HEK293 (cell line): ENCODE measurements at regions not wholly inside any gene's neighbourhood (a gene's known extent, or its start where the extent isn't known, plus 50 kb on each side); places are given as distances from the start of the nearest gene placed in this dataset.

Experiments used
- CTCF ChIA-PET: fragments of 350-600 bp; formaldehyde crosslinking; extraction: SDS; loops from one replicate; lab custom pipeline; 2021; ENCODE audit warnings: antibody characterized with exemption; lab: Yijun Ruan, JAX
- POLR2A ChIA-PET: fragments of 300-600 bp; formaldehyde crosslinking; extraction: SDS; loops from one replicate; lab custom pipeline; 2020; ENCODE audit warnings: antibody characterized with exemption, inconsistent platforms; lab: Yijun Ruan, JAX
- H3K27ac ChIP-seq: fragments of 200-500 bp; sonication (Bioruptor generic); 2 replicates; pipeline ENCODE4 v1.5.1; 2014; ENCODE audit warnings: low read depth, low read length, control low read depth, inconsistent platforms; ENCODE audit errors: extremely low read depth
- H3K36me3 ChIP-seq, 2 experiments: fragments of 200-500 bp in 1 of 2; sonication (Bioruptor generic) in 1 of 2; 1 replicate in 1 of 2; 2 replicates in 1 of 2; pipeline ENCODE4 v1.5.1; 2014 to 2017; ENCODE audit warnings: inconsistent platforms in 2 of 2, low read length in 2 of 2; ENCODE audit not compliant: control insufficient read depth in 2 of 2, insufficient read depth in 1 of 2
- H3K4me1 ChIP-seq: fragments of 200-500 bp; sonication (Bioruptor generic); 2 replicates; pipeline ENCODE4 v1.5.1; 2014; ENCODE audit warnings: mild to moderate bottlenecking, low read length, inconsistent platforms; ENCODE audit not compliant: control insufficient read depth, insufficient read depth
- H3K4me3 ChIP-seq: 2 replicates; pipeline ENCODE4 v1.5.1; 2011; ENCODE audit warnings: low read depth, mild to moderate bottlenecking, control low read depth, low read length, moderate library complexity
- H3K9me3 ChIP-seq: fragments of 200-500 bp; sonication (Bioruptor generic); 2 replicates; pipeline ENCODE4 v1.5.1; 2014; ENCODE audit warnings: low read depth, low read length, inconsistent platforms; ENCODE audit not compliant: control insufficient read depth, insufficient read depth
- GFI1B ChIP-seq: fragments of 450-650 bp; formaldehyde crosslinking; IDR thresholded peaks from 2 replicates; pipeline ENCODE4 v1.5.1; 2016; ENCODE audit warnings: missing biosample characterization, missing genetic modification characterization
- MZF1 ChIP-seq: fragments of 450-650 bp; formaldehyde crosslinking; IDR thresholded peaks from 2 replicates; pipeline ENCODE4 v1.5.1; 2017; ENCODE audit warnings: missing biosample characterization, missing genetic modification characterization, borderline replicate concordance
- REPIN1 ChIP-seq: fragments of 450-650 bp; formaldehyde crosslinking; IDR thresholded peaks from 2 replicates; pipeline ENCODE4 v1.5.1; 2017; ENCODE audit warnings: missing biosample characterization, missing genetic modification characterization, low read depth
- SCRT2 ChIP-seq: fragments of 450-650 bp; formaldehyde crosslinking; IDR thresholded peaks from 2 replicates; pipeline ENCODE4 v1.5.1; 2016; ENCODE audit warnings: missing biosample characterization, missing genetic modification characterization
- SP3 ChIP-seq: fragments of 450-650 bp; formaldehyde crosslinking; IDR thresholded peaks from 2 replicates; pipeline ENCODE4 v1.5.1; 2016; ENCODE audit warnings: missing biosample characterization, missing genetic modification characterization
- ZBTB20 ChIP-seq: fragments of 450-650 bp; formaldehyde crosslinking; IDR thresholded peaks from 2 replicates; pipeline ENCODE4 v1.5.1; 2016; ENCODE audit warnings: missing biosample characterization, missing genetic modification characterization
- ZNF121 ChIP-seq: fragments of 450-650 bp; formaldehyde crosslinking; IDR thresholded peaks from 2 replicates; pipeline ENCODE4 v1.5.1; 2016; ENCODE audit warnings: missing biosample characterization, missing genetic modification characterization
- ZNF138 ChIP-seq: fragments of 450-650 bp; formaldehyde crosslinking; IDR thresholded peaks from 2 replicates; pipeline ENCODE4 v1.5.1; 2016; ENCODE audit warnings: missing biosample characterization, missing genetic modification characterization, borderline replicate concordance
- ZNF214 ChIP-seq: fragments of 450-650 bp; formaldehyde crosslinking; IDR thresholded peaks from 2 replicates; pipeline ENCODE4 v1.5.1; 2017; ENCODE audit warnings: missing biosample characterization, mild to moderate bottlenecking, missing genetic modification characterization, borderline replicate concordance
- ZNF24 ChIP-seq: fragments of 450-650 bp; formaldehyde crosslinking; IDR thresholded peaks from 2 replicates; pipeline ENCODE4 v1.5.1; 2016; ENCODE audit warnings: missing biosample characterization, missing genetic modification characterization
- ZNF366 ChIP-seq: fragments of 450-650 bp; formaldehyde crosslinking; conservative IDR thresholded peaks from 2 replicates; pipeline ENCODE4 v1.5.1; 2016; ENCODE audit warnings: missing biosample characterization, missing genetic modification characterization
- ZNF521 ChIP-seq: fragments of 450-650 bp; formaldehyde crosslinking; IDR thresholded peaks from 2 replicates; pipeline ENCODE4 v1.5.1; 2017; ENCODE audit warnings: missing biosample characterization, mild to moderate bottlenecking, missing genetic modification characterization
- ZNF529 ChIP-seq: fragments of 450-650 bp; formaldehyde crosslinking; IDR thresholded peaks from 2 replicates; pipeline ENCODE4 v1.5.1; 2017; ENCODE audit warnings: missing genetic modification characterization, missing biosample characterization; ENCODE audit not compliant: insufficient replicate concordance
- ZNF561 ChIP-seq: fragments of 450-650 bp; IDR thresholded peaks from 2 replicates; pipeline ENCODE4 v1.5.1; 2018; ENCODE audit warnings: missing biosample characterization, missing genetic modification characterization, borderline replicate concordance
- ZNF596 ChIP-seq: fragments of 450-650 bp; IDR thresholded peaks from 2 replicates; pipeline ENCODE4 v1.5.0; 2018; ENCODE audit warnings: missing biosample characterization, mild to moderate bottlenecking, missing genetic modification characterization, moderate library complexity
- ZNF777 ChIP-seq: fragments of 450-650 bp; formaldehyde crosslinking; IDR thresholded peaks from 2 replicates; pipeline ENCODE4 v1.5.1; 2017; ENCODE audit warnings: missing biosample characterization, missing genetic modification characterization, borderline replicate concordance
- ZNF791 ChIP-seq: fragments of 450-650 bp; formaldehyde crosslinking; IDR thresholded peaks from 2 replicates; pipeline ENCODE4 v1.5.1; 2016; ENCODE audit warnings: missing biosample characterization, missing genetic modification characterization
- TF ChIP-seq, protein P1 (sequence below): fragments of 450-650 bp; formaldehyde crosslinking; conservative IDR thresholded peaks from 2 replicates; pipeline ENCODE4 v1.5.1; 2016; ENCODE audit warnings: low read depth, missing biosample characterization, missing genetic modification characterization
- TF ChIP-seq, protein P2 (sequence below): fragments of 450-650 bp; formaldehyde crosslinking; IDR thresholded peaks from 2 replicates; pipeline ENCODE4 v1.5.1; 2016; ENCODE audit warnings: missing biosample characterization, missing genetic modification characterization
- TF ChIP-seq, protein P3 (sequence below): fragments of 450-650 bp; formaldehyde crosslinking; IDR thresholded peaks from 2 replicates; pipeline ENCODE4 v1.5.1; 2017; ENCODE audit warnings: missing biosample characterization, missing genetic modification characterization
- TF ChIP-seq, protein P4 (sequence below): fragments of 450-650 bp; formaldehyde crosslinking; IDR thresholded peaks from 2 replicates; pipeline ENCODE4 v1.5.1; 2017; ENCODE audit warnings: missing biosample characterization, missing genetic modification characterization
- TF ChIP-seq, protein P5 (sequence below): fragments of 450-650 bp; formaldehyde crosslinking; IDR thresholded peaks from 2 replicates; pipeline ENCODE4 v1.5.1; 2016; ENCODE audit warnings: missing biosample characterization, missing genetic modification characterization
- TF ChIP-seq, protein P6 (sequence below): fragments of 450-650 bp; formaldehyde crosslinking; IDR thresholded peaks from 2 replicates; pipeline ENCODE4 v1.5.1; 2016; ENCODE audit warnings: missing biosample characterization, missing genetic modification characterization

DNA sequence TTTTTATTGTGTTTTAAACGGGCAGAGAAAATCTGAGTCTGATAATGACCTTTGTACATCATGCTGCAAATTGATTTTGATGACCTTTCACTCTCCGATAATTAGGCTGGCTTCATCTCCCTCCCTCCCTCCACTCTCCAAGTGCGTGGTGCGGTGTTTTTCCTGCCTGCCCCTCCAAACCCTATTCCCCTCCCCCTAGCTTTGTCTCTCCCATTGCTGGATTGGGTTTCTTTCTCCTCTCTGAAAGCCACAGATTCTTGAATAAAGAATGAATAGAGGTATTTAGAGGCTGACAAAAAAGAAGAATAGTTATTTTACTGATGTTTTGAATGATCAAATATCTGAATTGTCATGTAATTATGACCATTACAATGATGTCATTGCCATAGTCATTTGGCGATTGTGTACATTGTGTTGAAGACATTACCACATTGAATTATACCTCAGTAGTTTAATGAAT lies 571.1 kb upstream of the ZNF608 start (continued):
- TF ChIP-seq ZNF529 (tag by site-specific recombination) = no peak
- TF ChIP-seq SP3 (tag by site-specific recombination) = peak; percentile 18; the same call in 1 of the 2 replicates
- TF ChIP-seq ZNF596 (tag by site-specific recombination) = peak; percentile 4; the same call in 1 of the 2 replicates
- TF ChIP-seq, protein P1, sequence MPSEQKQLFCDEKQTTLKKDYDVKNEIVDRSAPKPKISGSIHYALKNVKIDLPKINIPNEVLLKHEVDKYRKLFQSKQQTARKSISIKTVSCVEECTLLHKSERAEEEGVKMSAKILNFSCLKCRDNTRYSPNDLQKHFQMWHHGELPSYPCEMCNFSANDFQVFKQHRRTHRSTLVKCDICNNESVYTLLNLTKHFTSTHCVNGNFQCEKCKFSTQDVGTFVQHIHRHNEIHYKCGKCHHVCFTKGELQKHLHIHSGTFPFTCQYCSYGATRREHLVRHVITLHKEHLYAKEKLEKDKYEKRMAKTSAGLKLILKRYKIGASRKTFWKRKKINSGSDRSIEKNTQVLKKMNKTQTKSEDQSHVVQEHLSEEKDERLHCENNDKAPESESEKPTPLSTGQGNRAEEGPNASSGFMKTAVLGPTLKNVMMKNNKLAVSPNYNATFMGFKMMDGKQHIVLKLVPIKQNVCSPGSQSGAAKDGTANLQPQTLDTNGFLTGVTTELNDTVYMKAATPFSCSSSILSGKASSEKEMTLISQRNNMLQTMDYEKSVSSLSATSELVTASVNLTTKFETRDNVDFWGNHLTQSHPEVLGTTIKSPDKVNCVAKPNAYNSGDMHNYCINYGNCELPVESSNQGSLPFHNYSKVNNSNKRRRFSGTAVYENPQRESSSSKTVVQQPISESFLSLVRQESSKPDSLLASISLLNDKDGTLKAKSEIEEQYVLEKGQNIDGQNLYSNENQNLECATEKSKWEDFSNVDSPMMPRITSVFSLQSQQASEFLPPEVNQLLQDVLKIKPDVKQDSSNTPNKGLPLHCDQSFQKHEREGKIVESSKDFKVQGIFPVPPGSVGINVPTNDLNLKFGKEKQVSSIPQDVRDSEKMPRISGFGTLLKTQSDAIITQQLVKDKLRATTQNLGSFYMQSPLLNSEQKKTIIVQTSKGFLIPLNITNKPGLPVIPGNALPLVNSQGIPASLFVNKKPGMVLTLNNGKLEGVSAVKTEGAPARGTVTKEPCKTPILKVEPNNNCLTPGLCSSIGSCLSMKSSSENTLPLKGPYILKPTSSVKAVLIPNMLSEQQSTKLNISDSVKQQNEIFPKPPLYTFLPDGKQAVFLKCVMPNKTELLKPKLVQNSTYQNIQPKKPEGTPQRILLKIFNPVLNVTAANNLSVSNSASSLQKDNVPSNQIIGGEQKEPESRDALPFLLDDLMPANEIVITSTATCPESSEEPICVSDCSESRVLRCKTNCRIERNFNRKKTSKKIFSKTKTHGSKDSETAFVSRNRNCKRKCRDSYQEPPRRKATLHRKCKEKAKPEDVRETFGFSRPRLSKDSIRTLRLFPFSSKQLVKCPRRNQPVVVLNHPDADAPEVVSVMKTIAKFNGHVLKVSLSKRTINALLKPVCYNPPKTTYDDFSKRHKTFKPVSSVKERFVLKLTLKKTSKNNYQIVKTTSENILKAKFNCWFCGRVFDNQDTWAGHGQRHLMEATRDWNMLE (tag by site-specific recombination) = no peak
- TF ChIP-seq, protein P2, sequence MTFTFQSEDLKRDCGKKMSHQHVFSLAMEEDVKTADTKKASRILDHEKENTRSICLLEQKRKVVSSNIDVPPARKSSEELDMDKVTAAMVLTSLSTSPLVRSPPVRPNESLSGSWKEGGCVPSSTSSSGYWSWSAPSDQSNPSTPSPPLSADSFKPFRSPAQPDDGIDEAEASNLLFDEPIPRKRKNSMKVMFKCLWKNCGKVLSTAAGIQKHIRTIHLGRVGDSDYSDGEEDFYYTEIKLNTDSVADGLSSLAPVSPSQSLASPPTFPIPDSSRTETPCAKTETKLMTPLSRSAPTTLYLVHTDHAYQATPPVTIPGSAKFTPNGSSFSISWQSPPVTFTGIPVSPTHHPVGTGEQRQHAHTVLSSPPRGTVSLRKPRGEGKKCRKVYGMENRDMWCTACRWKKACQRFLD (tag by site-specific recombination) = no peak

DNA sequence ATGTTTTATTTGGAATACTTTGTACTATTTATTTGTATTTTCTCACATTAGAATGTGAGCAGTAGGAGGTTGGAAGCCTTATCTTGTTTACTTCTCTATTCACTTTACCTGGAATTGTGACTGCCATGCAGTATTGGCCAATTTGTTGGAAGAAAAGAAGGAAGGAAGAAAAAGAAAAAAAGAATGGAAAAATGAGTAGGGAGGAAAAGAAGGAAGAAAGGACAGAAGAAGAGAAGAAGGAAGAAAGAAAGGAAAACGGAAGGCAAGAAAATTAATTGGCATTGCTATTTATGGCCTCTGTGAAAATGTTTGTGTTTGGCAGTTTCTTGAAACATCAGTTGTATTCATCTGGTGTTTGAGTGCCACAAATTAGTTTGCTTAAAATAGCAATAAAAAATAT lies 575.2 kb upstream of the ZNF608 start:
- CTCF ChIA-PET = interaction anchor here (1.3 kb wide), 1 partner anchor 90 kb away, joined by 4 read pairs; no protein-coding TSS in a partner anchor
- TF ChIP-seq ZNF791 (tag by site-specific recombination) = no peak
- TF ChIP-seq ZNF561 = no peak
- no peak for TF ChIP-seq ZNF121
- no peak for TF ChIP-seq ZNF214
- TF ChIP-seq, protein P3, sequence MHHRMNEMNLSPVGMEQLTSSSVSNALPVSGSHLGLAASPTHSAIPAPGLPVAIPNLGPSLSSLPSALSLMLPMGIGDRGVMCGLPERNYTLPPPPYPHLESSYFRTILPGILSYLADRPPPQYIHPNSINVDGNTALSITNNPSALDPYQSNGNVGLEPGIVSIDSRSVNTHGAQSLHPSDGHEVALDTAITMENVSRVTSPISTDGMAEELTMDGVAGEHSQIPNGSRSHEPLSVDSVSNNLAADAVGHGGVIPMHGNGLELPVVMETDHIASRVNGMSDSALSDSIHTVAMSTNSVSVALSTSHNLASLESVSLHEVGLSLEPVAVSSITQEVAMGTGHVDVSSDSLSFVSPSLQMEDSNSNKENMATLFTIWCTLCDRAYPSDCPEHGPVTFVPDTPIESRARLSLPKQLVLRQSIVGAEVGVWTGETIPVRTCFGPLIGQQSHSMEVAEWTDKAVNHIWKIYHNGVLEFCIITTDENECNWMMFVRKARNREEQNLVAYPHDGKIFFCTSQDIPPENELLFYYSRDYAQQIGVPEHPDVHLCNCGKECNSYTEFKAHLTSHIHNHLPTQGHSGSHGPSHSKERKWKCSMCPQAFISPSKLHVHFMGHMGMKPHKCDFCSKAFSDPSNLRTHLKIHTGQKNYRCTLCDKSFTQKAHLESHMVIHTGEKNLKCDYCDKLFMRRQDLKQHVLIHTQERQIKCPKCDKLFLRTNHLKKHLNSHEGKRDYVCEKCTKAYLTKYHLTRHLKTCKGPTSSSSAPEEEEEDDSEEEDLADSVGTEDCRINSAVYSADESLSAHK (tag by site-specific recombination) = peak; percentile 47; the same call in 1 of the 2 replicates
- no peak for TF ChIP-seq REPIN1 (tag by site-specific recombination)
- no peak for TF ChIP-seq GFI1B (tag by site-specific recombination)
- peak; percentile 91 for TF ChIP-seq ZNF366 (tag by site-specific recombination)
- TF ChIP-seq ZNF521 (tag by site-specific recombination) = no peak
- TF ChIP-seq, protein P4, sequence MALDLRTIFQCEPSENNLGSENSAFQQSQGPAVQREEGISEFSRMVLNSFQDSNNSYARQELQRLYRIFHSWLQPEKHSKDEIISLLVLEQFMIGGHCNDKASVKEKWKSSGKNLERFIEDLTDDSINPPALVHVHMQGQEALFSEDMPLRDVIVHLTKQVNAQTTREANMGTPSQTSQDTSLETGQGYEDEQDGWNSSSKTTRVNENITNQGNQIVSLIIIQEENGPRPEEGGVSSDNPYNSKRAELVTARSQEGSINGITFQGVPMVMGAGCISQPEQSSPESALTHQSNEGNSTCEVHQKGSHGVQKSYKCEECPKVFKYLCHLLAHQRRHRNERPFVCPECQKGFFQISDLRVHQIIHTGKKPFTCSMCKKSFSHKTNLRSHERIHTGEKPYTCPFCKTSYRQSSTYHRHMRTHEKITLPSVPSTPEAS (tag by site-specific recombination) = no peak
- TF ChIP-seq ZNF777 (tag by site-specific recombination) = no peak
- TF ChIP-seq, protein P5, sequence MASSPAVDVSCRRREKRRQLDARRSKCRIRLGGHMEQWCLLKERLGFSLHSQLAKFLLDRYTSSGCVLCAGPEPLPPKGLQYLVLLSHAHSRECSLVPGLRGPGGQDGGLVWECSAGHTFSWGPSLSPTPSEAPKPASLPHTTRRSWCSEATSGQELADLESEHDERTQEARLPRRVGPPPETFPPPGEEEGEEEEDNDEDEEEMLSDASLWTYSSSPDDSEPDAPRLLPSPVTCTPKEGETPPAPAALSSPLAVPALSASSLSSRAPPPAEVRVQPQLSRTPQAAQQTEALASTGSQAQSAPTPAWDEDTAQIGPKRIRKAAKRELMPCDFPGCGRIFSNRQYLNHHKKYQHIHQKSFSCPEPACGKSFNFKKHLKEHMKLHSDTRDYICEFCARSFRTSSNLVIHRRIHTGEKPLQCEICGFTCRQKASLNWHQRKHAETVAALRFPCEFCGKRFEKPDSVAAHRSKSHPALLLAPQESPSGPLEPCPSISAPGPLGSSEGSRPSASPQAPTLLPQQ (tag by site-specific recombination) = no peak
- no peak for TF ChIP-seq ZNF24 (tag by site-specific recombination)
- TF ChIP-seq, protein P6, sequence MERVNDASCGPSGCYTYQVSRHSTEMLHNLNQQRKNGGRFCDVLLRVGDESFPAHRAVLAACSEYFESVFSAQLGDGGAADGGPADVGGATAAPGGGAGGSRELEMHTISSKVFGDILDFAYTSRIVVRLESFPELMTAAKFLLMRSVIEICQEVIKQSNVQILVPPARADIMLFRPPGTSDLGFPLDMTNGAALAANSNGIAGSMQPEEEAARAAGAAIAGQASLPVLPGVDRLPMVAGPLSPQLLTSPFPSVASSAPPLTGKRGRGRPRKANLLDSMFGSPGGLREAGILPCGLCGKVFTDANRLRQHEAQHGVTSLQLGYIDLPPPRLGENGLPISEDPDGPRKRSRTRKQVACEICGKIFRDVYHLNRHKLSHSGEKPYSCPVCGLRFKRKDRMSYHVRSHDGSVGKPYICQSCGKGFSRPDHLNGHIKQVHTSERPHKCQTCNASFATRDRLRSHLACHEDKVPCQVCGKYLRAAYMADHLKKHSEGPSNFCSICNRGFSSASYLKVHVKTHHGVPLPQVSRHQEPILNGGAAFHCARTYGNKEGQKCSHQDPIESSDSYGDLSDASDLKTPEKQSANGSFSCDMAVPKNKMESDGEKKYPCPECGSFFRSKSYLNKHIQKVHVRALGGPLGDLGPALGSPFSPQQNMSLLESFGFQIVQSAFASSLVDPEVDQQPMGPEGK = no peak
- TF ChIP-seq SCRT2 = peak; percentile 78
- TF ChIP-seq ZNF138 = no peak
- no peak for TF ChIP-seq ZBTB20 (tag by site-specific recombination)
- TF ChIP-seq MZF1 (tag by site-specific recombination) = no peak

More for the DNA sequence above, 575.2 kb upstream of the ZNF608 start:
- Histone ChIP-seq H3K9me3 (no peaks in the 10 kb centered on the region), H3K27ac (no peak overlapping the region), H3K4me1 (peaks cover 31% of the 10 kb centered on the region), H3K36me3 (no peaks in the 10 kb centered on the region), H3K4me3 (no peak overlapping the region)
- POLR2A ChIA-PET = no interaction called here
